GF-D8 (cell line): ENCODE measurements at regions not wholly inside any gene's neighbourhood (a gene's known extent, or its start where the extent isn't known, plus 50 kb on each side); places are given as distances from the start of the nearest gene placed in this dataset.

Experiments used
- DNase-seq: peaks from one replicate; lab custom pipeline; 2025; lab: John Stamatoyannopoulos, UW

- no peak for DNase-seq
These were observed 300.7 kb upstream of the CLINT1 start for GRCh38 chr5:158159621-158160020.

GRCh38 chr5:158155811-158156505 is 297.0 kb upstream of the CLINT1 start:
- no peak for DNase-seq

GRCh38 chr5:158155067-158155466 is 296.1 kb upstream of the CLINT1 start:
- DNase-seq = no peak

- DNase-seq = no peak
These were observed 295.5 kb upstream of the CLINT1 start for GRCh38 chr5:158154226-158155005.

- no peak for DNase-seq
These were observed 294.6 kb upstream of the CLINT1 start for GRCh38 chr5:158153508-158153907.

- DNase-seq = no peak
These were observed 293.2 kb upstream of the CLINT1 start for GRCh38 chr5:158152136-158152535.

- DNase-seq = no peak
These were observed 288.3 kb upstream of the CLINT1 start for GRCh38 chr5:158147227-158147626.

GRCh38 chr5:158145827-158146226 is 286.9 kb upstream of the CLINT1 start:
- no peak for DNase-seq

GRCh38 chr5:158143081-158143480 is 284.1 kb upstream of the CLINT1 start:
- DNase-seq = no peak

- no peak for DNase-seq
These were observed 283.2 kb upstream of the CLINT1 start for GRCh38 chr5:158142156-158142555.

GRCh38 chr5:158140120-158140731 is 281.3 kb upstream of the CLINT1 start:
- no peak for DNase-seq

GRCh38 chr5:158139161-158139560 is 280.2 kb upstream of the CLINT1 start:
- no peak for DNase-seq

GRCh38 chr5:158135682-158136179 is 276.8 kb upstream of the CLINT1 start:
- no peak for DNase-seq

- no peak for DNase-seq
These were observed 274.4 kb upstream of the CLINT1 start for GRCh38 chr5:158133369-158133768.

GRCh38 chr5:158127536-158127935 is 268.6 kb upstream of the CLINT1 start:
- DNase-seq = no peak

GRCh38 chr5:158126442-158127405 is 267.8 kb upstream of the CLINT1 start:
- DNase-seq = no peak

GRCh38 chr5:158124606-158125316 is 265.8 kb upstream of the CLINT1 start:
- no peak for DNase-seq

GRCh38 chr5:158123595-158123994 is 264.6 kb upstream of the CLINT1 start:
- DNase-seq = no peak

GRCh38 chr5:158121678-158122077 is 262.7 kb upstream of the CLINT1 start:
- DNase-seq = no peak

- no peak for DNase-seq
These were observed 261.8 kb upstream of the CLINT1 start for GRCh38 chr5:158120760-158121159.
